ENCODE measurements at regions not wholly inside any gene's neighbourhood (a gene's known extent, or its start where the extent isn't known, plus 50 kb on each side); places are given as distances from the start of the nearest gene placed in this dataset.

- no peak for TF ChIP-seq EZH2phosphoT487 (IDR thresholded peaks at IDR 0.05; ENCODE audit: borderline replicate concordance)
- TF ChIP-seq CTCF (conservative IDR thresholded peaks at IDR 0.05; ENCODE audit: low read length), result no peak
- peak overlapping the region; percentile 12 for H3K4me2 ChIP-seq (ENCODE audit: low read depth, low read length, poor library complexity, severe bottlenecking)
- H3K9me2 ChIP-seq (replicated peaks; ENCODE audit: low read depth, low read length), result no peaks in the 10 kb centered on the region
- H3K4me3 ChIP-seq (ENCODE audit: low read length, poor library complexity, severe bottlenecking), result no peak overlapping the region
- H3F3A ChIP-seq (ENCODE audit: low read depth), result no peaks in the 10 kb centered on the region
- H3K36me3 ChIP-seq (ENCODE audit: insufficient read depth, low read length), result no peaks in the 10 kb centered on the region
- no peaks in the 10 kb centered on the region for H3K9me3 ChIP-seq (ENCODE audit: insufficient read depth, low read depth, low read length)
- H4K20me1 ChIP-seq (ENCODE audit: insufficient read depth, low read length, poor library complexity, severe bottlenecking), result no peaks in the 10 kb centered on the region
- no peaks in the 10 kb centered on the region for H3K79me2 ChIP-seq (ENCODE audit: insufficient read depth, low read length)
- H3K9ac ChIP-seq (ENCODE audit: low read depth, low read length, poor library complexity, severe bottlenecking), result no peak overlapping the region
- peak overlapping the region; percentile 59 for H2AFZ ChIP-seq (ENCODE audit: low read length)
- no peaks in the 10 kb centered on the region for H3K27me3 ChIP-seq (ENCODE audit: insufficient read depth, low read length, poor library complexity, severe bottlenecking)
- H3K4me1 ChIP-seq (ENCODE audit: insufficient read depth, low read length, poor library complexity, severe bottlenecking), result peaks cover 33% of the 10 kb centered on the region
Observed at GRCh38 chr5:74576941-74577456, 63.5 kb downstream of the ENC1 start.

GRCh38 chr5:74575741-74576538 lies 64.6 kb downstream of the ENC1 start:
- no peak for TF ChIP-seq CTCF (conservative IDR thresholded peaks at IDR 0.05; ENCODE audit: low read length)
- no peak for TF ChIP-seq EZH2phosphoT487 (IDR thresholded peaks at IDR 0.05; ENCODE audit: borderline replicate concordance)
- H3F3A ChIP-seq (ENCODE audit: low read depth), result no peaks in the 10 kb centered on the region
- H3K9me2 ChIP-seq (replicated peaks; ENCODE audit: low read depth, low read length), result no peaks in the 10 kb centered on the region
- no peak overlapping the region for H2AFZ ChIP-seq (ENCODE audit: low read length)
- H4K20me1 ChIP-seq (ENCODE audit: insufficient read depth, low read length, poor library complexity, severe bottlenecking), result no peaks in the 10 kb centered on the region
- no peaks in the 10 kb centered on the region for H3K27me3 ChIP-seq (ENCODE audit: insufficient read depth, low read length, poor library complexity, severe bottlenecking)
- no peak overlapping the region for H3K4me3 ChIP-seq (ENCODE audit: low read length, poor library complexity, severe bottlenecking)
- H3K9ac ChIP-seq (ENCODE audit: low read depth, low read length, poor library complexity, severe bottlenecking), result no peak overlapping the region
- no peaks in the 10 kb centered on the region for H3K9me3 ChIP-seq (ENCODE audit: insufficient read depth, low read depth, low read length)
- peak overlapping the region; percentile 5 for H3K4me2 ChIP-seq (ENCODE audit: low read depth, low read length, poor library complexity, severe bottlenecking)
- no peaks in the 10 kb centered on the region for H3K79me2 ChIP-seq (ENCODE audit: insufficient read depth, low read length)
- H3K4me1 ChIP-seq (ENCODE audit: insufficient read depth, low read length, poor library complexity, severe bottlenecking), result peaks cover 42% of the 10 kb centered on the region
- H3K36me3 ChIP-seq (ENCODE audit: insufficient read depth, low read length), result no peaks in the 10 kb centered on the region

- Histone ChIP-seq H3F3A (ENCODE audit: low read depth) (no peaks in the 10 kb centered on the region), H3K9me2 (replicated peaks; ENCODE audit: low read depth, low read length) (no peaks in the 10 kb centered on the region), H3K4me2 (ENCODE audit: low read depth, low read length, poor library complexity, severe bottlenecking) (no peak overlapping the region), H3K9me3 (ENCODE audit: insufficient read depth, low read depth, low read length) (peaks cover 8% of the 10 kb centered on the region), H3K27me3 (ENCODE audit: insufficient read depth, low read length, poor library complexity, severe bottlenecking) (no peaks in the 10 kb centered on the region), H3K4me3 (ENCODE audit: low read length, poor library complexity, severe bottlenecking) (no peak overlapping the region), H2AFZ (ENCODE audit: low read length) (no peak overlapping the region), H3K9ac (ENCODE audit: low read depth, low read length, poor library complexity, severe bottlenecking) (no peak overlapping the region), H3K4me1 (ENCODE audit: insufficient read depth, low read length, poor library complexity, severe bottlenecking) (peaks cover 9% of the 10 kb centered on the region), H3K36me3 (ENCODE audit: insufficient read depth, low read length) (no peaks in the 10 kb centered on the region), H3K79me2 (ENCODE audit: insufficient read depth, low read length) (no peaks in the 10 kb centered on the region), H4K20me1 (ENCODE audit: insufficient read depth, low read length, poor library complexity, severe bottlenecking) (no peaks in the 10 kb centered on the region)
- TF ChIP-seq CTCF (conservative IDR thresholded peaks at IDR 0.05; ENCODE audit: low read length), result no peak
- TF ChIP-seq EZH2phosphoT487 (IDR thresholded peaks at IDR 0.05; ENCODE audit: borderline replicate concordance), result no peak
Observed at GRCh38 chr5:74570250-74570649, 70.3 kb downstream of the ENC1 start.

Measured in Loucy (cell line).